Breast epithelium (tissue), 3 donors: ENCODE measurements at regions not wholly inside any gene's neighbourhood (a gene's known extent, or its start where the extent isn't known, plus 50 kb on each side); places are given as distances from the start of the nearest gene placed in this dataset.

Experiments
- CTCF ChIP-seq, 3 donors: fragments of 450-650 bp; IDR thresholded peaks; one replicate each; pipeline ENCODE4 v1.5.1; 2016 to 2017; ENCODE audit warnings: antibody characterized with exemption in 3 of 3, mild to moderate bottlenecking in 3 of 3, moderate library complexity in 3 of 3
- POLR2A ChIP-seq: fragments of 450-650 bp; IDR thresholded peaks from one replicate; pipeline ENCODE4 v1.6.1; 2016; ENCODE audit warnings: antibody characterized with exemption, mild to moderate bottlenecking, moderate library complexity
- POLR2AphosphoS5 ChIP-seq, 3 donors: sonication (generic); formaldehyde crosslinking; IDR thresholded peaks; one replicate each; pipeline ENCODE4 v1.6.1; 2017; ENCODE audit warnings: antibody characterized with exemption in 3 of 3

GRCh38 chr1:94693029-94693428 lies 127.1 kb upstream of the SLC44A3 start:
- no peak for TF ChIP-seq POLR2A
- no peak for TF ChIP-seq POLR2AphosphoS5 (IDR thresholded peaks at IDR 0.05)
- TF ChIP-seq CTCF (IDR thresholded peaks at IDR 0.05): no peak
